ENCODE measurements at regions not wholly inside any gene's neighbourhood (a gene's known extent, or its start where the extent isn't known, plus 50 kb on each side); places are given as distances from the start of the nearest gene placed in this dataset.

DNA sequence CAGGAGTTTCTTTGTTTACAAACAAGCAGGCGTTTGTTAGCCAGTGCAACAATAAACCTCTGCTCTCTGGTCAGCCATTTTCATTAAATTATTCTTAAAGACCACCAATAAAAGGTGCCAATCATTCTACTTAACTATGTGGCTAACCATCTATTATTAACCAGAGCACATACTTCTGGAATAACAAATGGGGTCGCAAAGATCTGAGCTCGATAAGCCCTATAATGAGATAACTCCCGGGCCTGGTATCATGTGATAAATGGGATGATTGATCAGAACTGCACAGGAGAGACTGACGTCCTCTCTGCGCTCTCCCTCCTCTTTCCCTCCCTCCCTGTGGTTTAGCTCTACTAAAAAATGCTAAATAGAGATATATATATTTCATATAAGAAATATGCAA lies 488.2 kb downstream of the NTRK2 start:
- no peak overlapping the region for H3K27ac ChIP-seq
- H3K27me3 ChIP-seq (replicated peaks in 1 of 7): no peaks in the 10 kb centered on the region
- H3K4me3 ChIP-seq: no peak overlapping the region
- no peaks in the 10 kb centered on the region for H3K36me3 ChIP-seq
- 63 to 75% (median 71%) methylated on average over 6 of the region's 6 CpGs for WGBS, 5 donors
- TF ChIP-seq, protein P1, sequence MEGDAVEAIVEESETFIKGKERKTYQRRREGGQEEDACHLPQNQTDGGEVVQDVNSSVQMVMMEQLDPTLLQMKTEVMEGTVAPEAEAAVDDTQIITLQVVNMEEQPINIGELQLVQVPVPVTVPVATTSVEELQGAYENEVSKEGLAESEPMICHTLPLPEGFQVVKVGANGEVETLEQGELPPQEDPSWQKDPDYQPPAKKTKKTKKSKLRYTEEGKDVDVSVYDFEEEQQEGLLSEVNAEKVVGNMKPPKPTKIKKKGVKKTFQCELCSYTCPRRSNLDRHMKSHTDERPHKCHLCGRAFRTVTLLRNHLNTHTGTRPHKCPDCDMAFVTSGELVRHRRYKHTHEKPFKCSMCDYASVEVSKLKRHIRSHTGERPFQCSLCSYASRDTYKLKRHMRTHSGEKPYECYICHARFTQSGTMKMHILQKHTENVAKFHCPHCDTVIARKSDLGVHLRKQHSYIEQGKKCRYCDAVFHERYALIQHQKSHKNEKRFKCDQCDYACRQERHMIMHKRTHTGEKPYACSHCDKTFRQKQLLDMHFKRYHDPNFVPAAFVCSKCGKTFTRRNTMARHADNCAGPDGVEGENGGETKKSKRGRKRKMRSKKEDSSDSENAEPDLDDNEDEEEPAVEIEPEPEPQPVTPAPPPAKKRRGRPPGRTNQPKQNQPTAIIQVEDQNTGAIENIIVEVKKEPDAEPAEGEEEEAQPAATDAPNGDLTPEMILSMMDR (IDR thresholded peaks at IDR 0.05 in 8 of 11, conservative IDR thresholded peaks at IDR 0.05 in 3 of 11): no peak
- TF ChIP-seq POLR2AphosphoS5 (IDR thresholded peaks at IDR 0.05): no peak
- TF ChIP-seq POLR2A (IDR thresholded peaks at IDR 0.05): no peak
- no peaks in the 10 kb centered on the region for H3K4me1 ChIP-seq
- no peak for DNase-seq
- H3K9me3 ChIP-seq: peaks cover 0 to 7% (median 0%) of the 10 kb centered on the region in 8 donors
- intact Hi-C loops (cut with DNase I; ENCODE audit: low total_unique reads): no loop called here

DNA sequence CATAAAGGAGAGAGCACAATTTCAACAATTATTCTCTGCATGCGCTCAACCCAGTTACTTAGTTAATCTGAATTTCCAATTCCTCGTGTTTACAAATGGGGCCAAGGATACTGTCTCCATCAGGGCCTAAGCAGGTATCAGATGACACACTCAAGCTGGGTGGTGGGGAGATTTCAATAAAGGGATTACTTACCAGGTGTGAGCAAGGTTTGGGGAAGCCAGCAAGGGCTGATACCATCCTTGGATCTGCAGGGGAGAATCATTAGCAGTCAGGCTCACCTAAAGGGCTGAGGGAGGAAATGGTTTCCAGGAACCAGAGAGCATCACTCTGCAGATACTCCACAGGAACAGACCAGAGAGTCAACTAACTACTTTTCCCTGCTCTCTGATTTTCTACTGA lies 487.1 kb downstream of the NTRK2 start:
- intact Hi-C loops (cut with DNase I; ENCODE audit: low total_unique reads): no loop called here
- no peak overlapping the region for H3K4me3 ChIP-seq
- H3K27ac ChIP-seq: no peak overlapping the region
- H3K4me1 ChIP-seq: no peaks in the 10 kb centered on the region
- H3K36me3 ChIP-seq: no peaks in the 10 kb centered on the region
- 73 to 89% (median 82%) methylated on average over 2 of the region's 2 CpGs for WGBS, 5 donors
- no peaks in the 10 kb centered on the region for H3K9me3 ChIP-seq
- DNase-seq: no peak
- TF ChIP-seq POLR2A (IDR thresholded peaks at IDR 0.05): no peak
- TF ChIP-seq, protein P1 (IDR thresholded peaks at IDR 0.05 in 8 of 11, conservative IDR thresholded peaks at IDR 0.05 in 3 of 11): no peak
- no peak for TF ChIP-seq POLR2AphosphoS5 (IDR thresholded peaks at IDR 0.05)
- H3K27me3 ChIP-seq (replicated peaks in 1 of 7): no peaks in the 10 kb centered on the region

DNA sequence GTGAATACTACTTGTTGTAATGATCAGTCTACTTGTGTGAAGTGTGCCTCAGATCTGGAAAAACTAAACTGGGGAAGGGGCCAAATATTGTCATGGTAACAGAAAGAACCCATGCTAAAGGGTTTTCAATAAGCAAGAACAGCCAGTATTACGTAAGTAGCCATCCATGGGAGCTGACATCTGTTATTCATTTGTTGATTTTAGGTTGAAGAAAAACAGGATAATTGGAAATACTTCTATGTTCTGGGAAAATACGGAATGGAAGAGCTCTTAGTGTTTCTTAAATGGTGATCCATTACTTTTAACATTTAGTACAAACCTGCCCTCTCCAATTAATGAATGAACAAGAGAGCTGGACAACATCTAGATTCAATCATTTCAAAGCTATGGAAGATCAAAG lies 485.8 kb downstream of the NTRK2 start:
- H3K36me3 ChIP-seq: no peaks in the 10 kb centered on the region
- no peaks in the 10 kb centered on the region for H3K9me3 ChIP-seq
- WGBS, 5 donors: 78 to 88% (median 84%) methylated on average over 2 of the region's 2 CpGs
- no peaks in the 10 kb centered on the region for H3K27me3 ChIP-seq (replicated peaks in 1 of 7)
- no peak overlapping the region for H3K4me3 ChIP-seq
- no peak for DNase-seq
- TF ChIP-seq POLR2A (IDR thresholded peaks at IDR 0.05): no peak
- H3K27ac ChIP-seq: no peak overlapping the region
- intact Hi-C loops (cut with DNase I; ENCODE audit: low total_unique reads): no loop called here
- no peaks in the 10 kb centered on the region for H3K4me1 ChIP-seq

DNA sequence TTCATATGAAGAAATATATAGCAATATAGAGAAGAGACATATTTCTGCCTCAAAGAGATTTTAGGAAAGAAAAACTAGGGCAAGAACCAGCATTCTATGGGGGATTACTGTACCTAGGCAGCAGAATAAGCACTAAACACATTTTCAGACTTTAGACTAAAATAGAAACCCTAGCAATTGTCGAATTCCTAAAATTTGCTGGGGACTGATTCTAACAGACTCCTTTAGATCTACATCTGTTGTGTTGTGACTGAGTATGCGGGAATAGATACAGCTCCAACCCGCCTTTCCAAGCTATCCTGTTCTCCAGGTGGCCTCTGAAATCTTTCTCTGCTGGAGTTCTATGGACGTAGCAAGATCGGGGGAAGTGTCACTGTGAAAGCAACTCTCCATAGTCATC lies 482.2 kb downstream of the NTRK2 start:
- Histone ChIP-seq H3K27me3 (replicated peaks in 1 of 7) (no peaks in the 10 kb centered on the region), H3K4me1 (no peaks in the 10 kb centered on the region), H3K9me3 (no peaks in the 10 kb centered on the region), H3K4me3 (no peak overlapping the region), H3K36me3 (no peaks in the 10 kb centered on the region), H3K27ac (no peak overlapping the region)
- DNase-seq: no peak
- TF ChIP-seq POLR2A (IDR thresholded peaks at IDR 0.05): no peak
- TF ChIP-seq POLR2AphosphoS5 (IDR thresholded peaks at IDR 0.05): no peak
- TF ChIP-seq, protein P1 (IDR thresholded peaks at IDR 0.05 in 8 of 11, conservative IDR thresholded peaks at IDR 0.05 in 3 of 11): no peak
- intact Hi-C loops (cut with DNase I; ENCODE audit: low total_unique reads): no loop called here
- 81 to 92% (median 86%) methylated on average over 5 of the region's 5 CpGs for WGBS, 5 donors

DNA sequence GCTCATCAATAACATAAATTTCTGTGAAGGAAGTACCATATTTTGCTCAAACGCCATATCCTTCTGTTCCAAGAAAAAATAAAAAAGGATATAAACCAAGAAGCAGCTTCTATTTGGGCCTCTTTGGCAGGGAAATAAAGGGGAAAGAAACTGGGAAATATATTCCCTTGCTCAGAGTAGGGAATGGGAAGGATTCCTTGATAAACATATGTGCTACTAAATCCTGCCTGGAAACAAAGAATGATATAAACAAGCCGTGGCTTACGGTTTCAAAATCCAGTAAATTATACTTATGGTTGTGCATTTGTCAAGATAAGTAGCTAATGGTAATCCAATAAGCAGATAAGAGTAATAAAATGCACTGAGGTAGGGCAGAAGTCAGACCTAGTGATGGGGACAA lies 481.6 kb downstream of the NTRK2 start:
- Histone ChIP-seq H3K9me3 (no peaks in the 10 kb centered on the region), H3K27me3 (replicated peaks in 1 of 7) (no peaks in the 10 kb centered on the region), H3K4me1 (no peaks in the 10 kb centered on the region), H3K27ac (no peak overlapping the region), H3K4me3 (no peak overlapping the region), H3K36me3 (no peaks in the 10 kb centered on the region)
- TF ChIP-seq POLR2A (IDR thresholded peaks at IDR 0.05) (no peak), POLR2AphosphoS5 (IDR thresholded peaks at IDR 0.05) (no peak)
- TF ChIP-seq, protein P1 (IDR thresholded peaks at IDR 0.05 in 8 of 11, conservative IDR thresholded peaks at IDR 0.05 in 3 of 11): no peak
- DNase-seq: no peak
- intact Hi-C loops (cut with DNase I; ENCODE audit: low total_unique reads): no loop called here
- WGBS, 5 donors: 80 to 88% (median 84%) methylated on average over 3 of the region's 3 CpGs

Measured in spleen (tissue), 11 donors.